GM13976 (cell line): ENCODE measurements at regions not wholly inside any gene's neighbourhood (a gene's known extent, or its start where the extent isn't known, plus 50 kb on each side); places are given as distances from the start of the nearest gene placed in this dataset.

Source experiments
- DNase-seq: peaks from one replicate; pipeline ENCODE4 v3.0.0; 2012; ENCODE audit warnings: low spot score
- in situ Hi-C: fragments of 300-500 bp; cut with MboI; formaldehyde crosslinking; loops from one replicate; pipeline ENCODE4 v1.12.0; 2022; ENCODE audit warnings: low sequenced_read_pairs, mixed read lengths, inconsistent platforms; ENCODE audit not compliant: unreplicated experiment
- TF ChIP-seq, protein P1 (sequence below): IDR thresholded peaks from 2 replicates; pipeline ENCODE4 v1.5.1; 2012; ENCODE audit warnings: borderline replicate concordance, mild to moderate bottlenecking; ENCODE audit not compliant: insufficient read depth; ENCODE audit errors: extremely low read depth, missing control alignments, control extremely low read depth

DNA sequence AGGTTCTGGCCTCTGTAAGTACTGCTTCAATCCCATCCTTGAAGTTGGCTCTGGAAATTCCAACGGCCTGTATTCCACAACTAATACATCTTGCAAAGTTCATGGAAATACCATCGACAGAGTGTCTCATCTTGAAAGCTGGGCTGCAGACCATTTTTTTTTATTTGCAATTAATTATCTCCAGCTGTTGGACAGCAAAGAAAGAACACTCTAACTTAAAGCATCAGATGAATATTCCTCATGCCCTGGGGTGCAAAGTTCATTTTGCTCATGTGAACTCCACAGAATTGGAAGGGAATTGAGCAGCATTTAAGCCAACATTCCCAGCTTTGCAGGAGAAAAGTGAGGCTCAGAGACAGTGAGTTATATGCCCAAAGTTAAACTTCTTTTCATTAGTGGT, 96.5 kb upstream of the PIEZO2 start:
- in situ Hi-C loops = no loop called here
- DNase-seq = no peak
- TF ChIP-seq, protein P1, sequence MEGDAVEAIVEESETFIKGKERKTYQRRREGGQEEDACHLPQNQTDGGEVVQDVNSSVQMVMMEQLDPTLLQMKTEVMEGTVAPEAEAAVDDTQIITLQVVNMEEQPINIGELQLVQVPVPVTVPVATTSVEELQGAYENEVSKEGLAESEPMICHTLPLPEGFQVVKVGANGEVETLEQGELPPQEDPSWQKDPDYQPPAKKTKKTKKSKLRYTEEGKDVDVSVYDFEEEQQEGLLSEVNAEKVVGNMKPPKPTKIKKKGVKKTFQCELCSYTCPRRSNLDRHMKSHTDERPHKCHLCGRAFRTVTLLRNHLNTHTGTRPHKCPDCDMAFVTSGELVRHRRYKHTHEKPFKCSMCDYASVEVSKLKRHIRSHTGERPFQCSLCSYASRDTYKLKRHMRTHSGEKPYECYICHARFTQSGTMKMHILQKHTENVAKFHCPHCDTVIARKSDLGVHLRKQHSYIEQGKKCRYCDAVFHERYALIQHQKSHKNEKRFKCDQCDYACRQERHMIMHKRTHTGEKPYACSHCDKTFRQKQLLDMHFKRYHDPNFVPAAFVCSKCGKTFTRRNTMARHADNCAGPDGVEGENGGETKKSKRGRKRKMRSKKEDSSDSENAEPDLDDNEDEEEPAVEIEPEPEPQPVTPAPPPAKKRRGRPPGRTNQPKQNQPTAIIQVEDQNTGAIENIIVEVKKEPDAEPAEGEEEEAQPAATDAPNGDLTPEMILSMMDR = no peak

DNA sequence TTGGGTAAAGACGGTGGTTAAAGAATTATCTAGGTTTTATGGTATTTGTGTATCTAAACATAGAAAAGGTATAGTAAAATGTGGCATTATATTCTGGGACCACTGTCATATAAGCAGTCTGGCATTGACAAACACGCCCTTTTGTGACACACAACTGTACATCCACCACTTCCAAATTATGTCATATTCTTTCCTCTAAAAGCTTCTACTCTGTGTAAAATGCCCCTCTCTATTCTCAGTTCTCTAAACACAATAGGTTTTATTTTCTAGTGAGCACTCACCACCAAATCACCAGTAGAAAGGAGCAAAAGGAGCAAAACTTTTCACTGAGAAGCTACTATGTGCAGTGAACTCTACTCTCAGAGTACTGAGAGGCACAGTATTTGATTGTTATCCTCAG, 88.1 kb upstream of the PIEZO2 start:
- no peak for DNase-seq
- TF ChIP-seq, protein P1 = no peak
- in situ Hi-C loops = no loop called here

DNA sequence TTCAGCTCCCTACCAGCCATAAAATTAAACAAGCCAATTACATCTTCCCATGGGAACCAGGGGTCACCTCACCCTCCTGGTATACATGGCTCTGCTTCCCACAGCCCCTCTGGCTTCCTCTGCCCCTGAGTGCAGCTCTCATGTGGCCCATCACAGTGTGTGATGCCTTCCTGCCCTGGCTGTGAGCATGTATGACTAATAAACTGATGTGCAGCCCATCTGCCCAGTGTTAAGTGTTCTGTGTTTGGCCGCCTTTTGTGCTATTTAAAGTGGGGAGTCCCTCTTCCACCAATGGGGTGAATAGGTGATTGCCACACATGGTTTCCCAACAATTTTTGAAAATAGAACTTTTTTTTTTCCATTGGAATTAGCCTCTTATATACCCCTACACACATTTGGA, 87.7 kb upstream of the PIEZO2 start:
- no peak for DNase-seq
- TF ChIP-seq, protein P1 = no peak
- in situ Hi-C loops = no loop called here

DNA sequence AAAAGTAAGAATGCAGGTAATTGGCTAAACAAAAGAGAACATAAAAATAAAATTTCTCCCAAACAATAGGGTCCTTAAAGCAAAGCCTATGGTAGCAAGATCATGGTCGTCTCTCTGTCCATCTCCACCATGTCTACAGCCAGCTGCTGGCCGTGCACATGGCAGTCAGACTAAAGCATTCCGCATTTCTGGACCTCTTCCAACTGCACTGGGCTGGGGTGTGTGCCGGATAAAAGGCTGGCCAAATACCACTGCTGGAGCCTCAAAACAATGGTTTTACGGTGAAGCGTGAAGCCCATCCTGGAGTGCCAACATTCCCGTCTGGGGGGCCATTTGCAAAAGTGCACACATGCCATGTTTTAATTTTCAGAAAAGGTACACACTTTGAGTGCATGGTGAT, 74.8 kb upstream of the PIEZO2 start:
- in situ Hi-C loops = no loop called here
- TF ChIP-seq, protein P1 = no peak
- DNase-seq = no peak

DNA sequence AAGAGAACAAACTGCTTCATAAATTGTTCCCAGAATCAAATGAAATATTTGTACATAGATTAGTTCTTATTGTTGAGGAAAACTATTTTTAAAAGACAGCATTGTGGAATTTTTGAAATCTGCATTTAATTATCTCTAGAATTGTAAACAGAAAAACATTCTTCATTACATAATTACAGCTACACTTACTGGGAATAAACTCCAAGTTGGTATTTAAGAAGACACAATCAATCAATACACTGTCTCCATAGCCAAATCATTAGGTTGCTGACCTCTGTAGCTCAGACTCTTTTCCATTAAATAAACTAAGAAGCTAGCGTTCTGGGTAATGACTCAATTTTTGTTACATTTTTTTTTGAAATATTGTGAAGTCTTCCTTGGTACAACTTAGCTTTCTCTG, 70.2 kb upstream of the PIEZO2 start:
- in situ Hi-C loops = no loop called here

DNA sequence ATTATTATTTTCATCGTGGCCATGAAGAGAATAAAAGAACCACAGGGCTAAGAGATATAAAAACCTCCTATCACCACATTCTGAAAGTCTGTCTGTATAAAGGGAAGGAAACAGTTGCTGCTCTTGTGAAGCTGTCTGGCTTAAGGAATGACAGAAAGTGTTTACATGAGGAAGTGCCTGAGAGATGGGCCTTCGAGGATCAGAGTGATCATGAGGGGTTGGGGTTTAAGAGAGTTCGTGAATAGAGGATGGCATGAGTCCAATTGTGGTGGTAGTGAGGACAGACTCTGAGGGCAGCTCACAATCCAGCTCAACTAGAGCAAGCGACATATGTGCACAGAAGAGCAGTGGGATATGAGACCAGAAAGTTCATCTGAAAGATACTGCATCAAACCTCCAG, 65.8 kb upstream of the PIEZO2 start:
- in situ Hi-C loops = no loop called here
- TF ChIP-seq, protein P1 = no peak
- no peak for DNase-seq

More for the DNA sequence above, 70.2 kb upstream of the PIEZO2 start:
- TF ChIP-seq, protein P1 = no peak
- no peak for DNase-seq

DNA sequence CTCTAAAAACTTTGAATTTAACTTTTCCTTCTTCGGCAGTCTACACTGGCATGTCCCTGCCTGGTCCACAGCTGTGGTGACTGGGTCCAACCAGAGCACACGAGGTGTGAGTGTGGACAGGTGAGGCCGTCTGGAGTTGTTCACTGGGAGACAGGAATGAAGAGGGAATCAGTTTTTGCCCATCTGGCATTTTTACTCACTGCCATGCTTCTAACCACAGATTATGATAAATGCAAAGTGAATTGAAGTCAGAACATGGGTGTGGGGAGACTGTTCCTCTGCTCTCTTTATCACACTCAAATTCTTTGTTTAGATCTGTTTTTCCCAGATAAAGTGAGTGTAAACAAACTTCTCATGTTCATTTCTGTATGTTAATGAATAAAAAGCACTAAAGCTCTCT, 54.7 kb upstream of the PIEZO2 start:
- in situ Hi-C loops = no loop called here
- TF ChIP-seq, protein P1 = no peak
- no peak for DNase-seq
